Stimulated activated naive CD8-positive, alpha-beta T cell treated with anti-CD3 and anti-CD28 coated beads, Interleukin-15, amount 100 ng/mL, for 72 hours (primary cell): ENCODE measurements at regions not wholly inside any gene's neighbourhood (a gene's known extent, or its start where the extent isn't known, plus 50 kb on each side); places are given as distances from the start of the nearest gene placed in this dataset.

Experiments used
- ATAC-seq: fragments of 150-1000 bp; cut with Tn5 transposase; 2 replicates; pipeline ENCODE4 v1.10.0; 2021; ENCODE audit warnings: mild to moderate bottlenecking, moderate library complexity
- DNase-seq, 2 donors: peaks; one replicate each; pipeline ENCODE4 v3.0.0; 2021 to 2022
- H3K27ac Mint-ChIP-seq, 2 donors: one replicate each; pipeline ENCODE4 v1.8.0; 2022; ENCODE audit warnings: mild to moderate bottlenecking in 2 of 2, mixed read lengths in 2 of 2, moderate library complexity in 2 of 2
- H3K27me3 Mint-ChIP-seq: one replicate; pipeline ENCODE4 v1.8.0; 2022; ENCODE audit warnings: mixed read lengths
- H3K4me1 Mint-ChIP-seq: one replicate; pipeline ENCODE4 v1.8.0; 2022; ENCODE audit warnings: mild to moderate bottlenecking, mixed read lengths
- H3K4me3 Mint-ChIP-seq, 2 donors: one replicate each; pipeline ENCODE4 v1.8.0; 2022; ENCODE audit warnings: mild to moderate bottlenecking in 2 of 2, mixed read lengths in 2 of 2, moderate library complexity in 1 of 2
- H3K9me3 Mint-ChIP-seq, 2 donors: one replicate each; pipeline ENCODE4 v1.8.0; 2022; ENCODE audit warnings: mixed read lengths in 2 of 2

DNA sequence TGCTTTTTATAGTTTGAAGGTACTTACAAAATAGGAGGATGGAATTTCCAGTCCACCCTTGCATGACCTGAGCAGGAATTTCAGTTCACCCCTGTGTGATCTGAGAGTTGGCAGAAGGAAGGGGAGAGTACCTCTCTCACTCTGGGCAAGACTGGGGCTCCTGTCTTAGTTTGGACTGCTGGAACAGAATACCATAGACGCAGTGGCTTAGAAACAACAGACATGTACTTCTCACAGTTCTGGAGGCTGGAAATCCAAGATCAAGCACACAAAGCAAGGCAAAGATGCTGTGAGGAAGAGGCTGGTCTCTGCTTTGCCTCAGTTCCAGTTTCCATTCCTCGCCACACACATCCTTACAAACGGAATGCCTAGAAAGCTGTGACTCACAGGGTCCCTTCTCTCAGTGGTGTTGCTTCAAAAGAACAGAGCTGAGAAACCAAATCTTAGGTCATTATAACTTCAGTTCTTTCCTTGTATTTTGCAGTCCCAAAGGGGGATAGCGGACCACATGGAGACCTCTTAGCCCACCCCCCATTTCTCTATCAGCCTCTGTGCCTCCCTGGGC lies 108.8 kb upstream of the HAAO start:
- H3K4me1 Mint-ChIP-seq: peaks cover 9% of the 10 kb centered on the region

DNA sequence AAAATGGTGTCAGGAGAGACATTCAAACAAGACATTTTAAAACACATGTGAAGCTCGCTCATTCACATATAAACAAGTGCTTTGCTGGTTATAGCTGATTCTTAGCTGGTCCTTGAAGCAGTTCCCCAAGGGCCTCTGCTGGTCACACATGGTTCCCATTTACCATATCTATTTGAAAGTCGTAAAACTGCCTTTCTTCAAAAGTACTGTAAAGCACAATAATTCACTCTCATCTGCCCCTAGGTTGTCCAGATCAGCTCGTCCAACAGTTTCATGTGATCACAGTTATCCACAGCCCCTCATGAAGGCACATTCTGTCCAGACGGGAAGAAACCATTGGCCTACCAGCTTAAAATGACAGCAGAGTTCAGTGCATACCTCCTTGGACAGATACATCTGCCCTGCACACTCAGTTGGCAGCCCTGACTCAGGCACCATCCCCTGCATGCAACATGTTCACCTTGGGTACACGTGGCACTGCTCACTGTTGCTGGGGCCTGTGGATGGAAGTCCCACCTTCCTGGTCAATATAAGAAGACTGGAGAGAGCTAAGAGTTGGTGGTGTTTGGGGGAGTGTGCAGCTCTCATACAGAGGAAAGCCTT lies 108.0 kb upstream of the HAAO start:
- no peak for DNase-seq
- Mint-ChIP-seq H3K27me3 (peaks cover 6% of the 10 kb centered on the region), H3K4me3 (no peak overlapping the region), H3K9me3 (no peaks in the 10 kb centered on the region), H3K4me1 (peaks cover 9% of the 10 kb centered on the region), H3K27ac (no peak overlapping the region)
- ATAC-seq: no peak

More for the DNA sequence above, 108.8 kb upstream of the HAAO start:
- DNase-seq: no peak
- no peaks in the 10 kb centered on the region for H3K9me3 Mint-ChIP-seq
- peaks cover 13% of the 10 kb centered on the region for H3K27me3 Mint-ChIP-seq
- no peak overlapping the region for H3K4me3 Mint-ChIP-seq
- no peak for ATAC-seq
- H3K27ac Mint-ChIP-seq: no peak overlapping the region

DNA sequence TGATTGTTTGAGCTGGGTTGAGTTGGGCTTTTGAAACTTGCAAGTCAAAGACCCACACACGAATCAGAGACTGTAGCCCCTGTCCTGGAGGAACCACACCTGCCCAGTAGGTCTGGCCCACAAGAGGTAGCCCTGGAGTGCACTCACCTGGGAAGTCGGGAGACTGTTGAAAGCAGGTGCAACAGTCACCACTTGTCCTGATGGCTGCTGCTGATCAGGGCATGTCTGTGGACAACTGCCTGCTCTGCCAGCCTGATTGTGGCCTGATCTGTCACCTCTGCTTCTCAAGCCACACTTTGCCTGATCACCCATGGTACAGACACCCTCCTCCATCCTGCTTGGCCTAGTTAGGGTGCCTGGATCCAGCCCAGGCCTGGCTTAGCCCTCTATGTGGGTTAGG lies 105.0 kb upstream of the HAAO start:
- DNase-seq: no peak

DNA sequence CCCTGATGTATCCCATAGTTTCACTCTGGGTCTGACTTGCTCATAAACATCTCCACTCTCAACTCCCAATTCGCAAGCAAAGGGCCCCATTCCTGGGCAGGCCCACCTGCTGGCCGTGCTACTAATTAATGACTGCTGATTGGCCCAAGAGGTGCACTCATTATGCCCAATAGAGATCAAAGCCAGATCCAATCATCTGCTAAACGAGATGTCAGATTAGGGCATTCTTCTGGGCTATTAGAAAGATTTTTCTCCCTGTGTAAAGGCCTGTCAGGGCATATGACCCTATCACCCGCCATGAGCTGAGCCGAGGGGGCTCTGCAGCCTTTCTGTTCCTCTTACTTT lies 103.4 kb upstream of the HAAO start:
- no peak overlapping the region for H3K27ac Mint-ChIP-seq
- H3K4me1 Mint-ChIP-seq: no peaks in the 10 kb centered on the region
- H3K4me3 Mint-ChIP-seq: no peak overlapping the region
- DNase-seq (no peak), ATAC-seq (no peak)
- no peaks in the 10 kb centered on the region for H3K9me3 Mint-ChIP-seq
- H3K27me3 Mint-ChIP-seq: no peaks in the 10 kb centered on the region

More for the DNA sequence above, 105.0 kb upstream of the HAAO start:
- Mint-ChIP-seq H3K4me3 (no peak overlapping the region), H3K27me3 (no peaks in the 10 kb centered on the region), H3K9me3 (no peaks in the 10 kb centered on the region), H3K27ac (no peak overlapping the region), H3K4me1 (peaks cover 9% of the 10 kb centered on the region)
- ATAC-seq: no peak

DNA sequence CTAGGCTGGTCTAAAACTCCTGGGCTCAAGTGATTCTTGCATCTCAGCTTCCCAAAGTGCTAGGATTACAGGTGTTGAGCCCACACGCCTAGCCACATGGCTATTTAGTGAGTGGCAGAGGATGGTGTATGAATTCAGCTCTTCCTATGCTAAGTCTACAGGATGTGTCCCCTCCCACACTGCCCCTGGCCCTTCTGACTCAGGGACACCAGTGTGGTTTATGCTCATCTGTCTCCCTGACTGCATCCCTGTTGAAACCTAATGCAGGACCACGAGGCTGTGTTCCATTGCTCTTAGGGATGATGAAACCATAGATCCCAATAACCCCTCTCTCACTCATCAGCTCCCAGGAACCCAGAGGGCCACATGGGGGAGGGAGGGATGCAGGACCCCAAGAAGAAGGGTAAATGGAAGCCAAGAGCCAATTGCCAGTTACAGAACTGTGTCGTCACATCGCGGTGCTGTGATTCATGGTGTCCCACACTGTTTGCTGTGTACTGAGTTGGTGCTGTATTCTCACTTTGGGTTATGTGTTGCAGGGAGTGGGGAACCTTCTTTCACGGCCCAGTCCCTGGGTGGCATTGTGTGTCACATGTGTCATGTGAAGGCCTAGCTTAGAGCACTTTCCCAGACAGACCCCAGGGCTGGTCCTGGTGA lies 102.9 kb upstream of the HAAO start:
- DNase-seq (no peak), ATAC-seq (peak; percentile 53)
- no peaks in the 10 kb centered on the region for H3K27me3 Mint-ChIP-seq
- no peaks in the 10 kb centered on the region for H3K9me3 Mint-ChIP-seq
- H3K4me1 Mint-ChIP-seq: no peaks in the 10 kb centered on the region
- H3K27ac Mint-ChIP-seq: no peak overlapping the region
- H3K4me3 Mint-ChIP-seq: no peak overlapping the region

DNA sequence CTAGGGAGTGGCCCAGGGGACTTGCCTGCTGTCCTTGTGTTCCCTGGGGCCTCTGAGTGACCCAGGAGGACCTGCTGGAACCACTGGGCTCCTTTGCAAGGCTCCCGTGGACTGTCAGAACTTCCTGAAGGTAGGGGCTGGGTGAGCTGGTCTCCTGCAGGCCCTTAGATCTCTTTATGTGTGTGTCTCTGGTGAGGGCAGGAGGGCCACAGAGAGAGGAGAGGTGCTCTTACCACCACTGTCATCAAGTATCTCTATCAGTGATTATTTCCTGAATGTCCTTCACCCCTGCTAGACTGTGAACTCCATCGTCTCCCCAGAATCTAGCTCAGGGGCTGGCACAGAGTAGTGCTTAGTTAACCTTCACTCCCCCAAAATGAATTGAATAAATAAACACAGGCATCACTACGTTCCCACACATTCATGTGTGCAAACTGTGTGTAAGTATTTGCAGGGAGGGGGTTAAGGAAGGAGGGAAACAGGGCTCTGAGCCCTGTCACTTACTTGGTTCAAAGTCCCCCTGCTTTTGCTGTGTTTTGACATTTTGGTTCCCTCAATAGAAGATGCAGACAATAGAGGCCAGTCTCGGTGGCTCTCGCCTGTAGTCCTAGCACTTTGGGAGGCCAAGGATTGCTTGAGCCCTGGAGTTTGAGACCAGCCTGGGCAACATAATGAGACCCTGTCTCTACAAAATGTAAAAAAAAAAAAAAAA lies 100.8 kb upstream of the HAAO start:
- ATAC-seq (no peak), DNase-seq (no peak)
- Mint-ChIP-seq H3K4me1 (no peaks in the 10 kb centered on the region), H3K27me3 (no peaks in the 10 kb centered on the region), H3K9me3 (no peaks in the 10 kb centered on the region), H3K4me3 (no peak overlapping the region), H3K27ac (no peak overlapping the region)

DNA sequence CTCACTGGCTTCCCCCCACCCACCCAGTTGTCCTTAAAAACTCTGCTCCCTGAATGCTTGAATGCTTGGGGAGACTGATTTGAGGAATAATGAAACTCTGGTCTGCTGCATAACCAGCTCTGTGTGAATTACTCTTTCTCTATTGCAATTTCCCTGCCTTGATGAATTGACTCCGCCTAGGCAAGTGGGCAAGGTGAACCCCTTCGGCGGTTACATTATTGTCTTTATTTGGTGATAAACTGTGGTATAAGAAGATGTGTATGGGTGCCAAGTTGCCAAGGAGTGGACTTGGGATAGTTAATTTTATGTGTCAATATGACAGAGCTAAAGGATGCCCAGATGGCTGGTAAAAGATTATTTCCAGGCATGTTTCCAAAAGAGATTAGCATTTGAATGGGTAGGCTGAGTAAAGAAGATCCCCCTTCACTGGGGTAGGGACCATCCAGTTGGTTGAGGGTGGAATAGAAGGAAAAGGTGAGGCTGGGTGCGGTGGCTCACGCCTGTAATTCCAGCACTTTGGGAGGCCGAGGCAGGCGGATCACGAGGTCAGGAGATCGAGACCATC lies 98.5 kb upstream of the HAAO start:
- H3K9me3 Mint-ChIP-seq: no peaks in the 10 kb centered on the region
- DNase-seq: no peak
- H3K4me3 Mint-ChIP-seq: no peak overlapping the region
- ATAC-seq: no peak
- no peaks in the 10 kb centered on the region for H3K27me3 Mint-ChIP-seq
- H3K27ac Mint-ChIP-seq: peak overlapping the region in 1 of 2 donors; percentile 55
- H3K4me1 Mint-ChIP-seq: no peaks in the 10 kb centered on the region

DNA sequence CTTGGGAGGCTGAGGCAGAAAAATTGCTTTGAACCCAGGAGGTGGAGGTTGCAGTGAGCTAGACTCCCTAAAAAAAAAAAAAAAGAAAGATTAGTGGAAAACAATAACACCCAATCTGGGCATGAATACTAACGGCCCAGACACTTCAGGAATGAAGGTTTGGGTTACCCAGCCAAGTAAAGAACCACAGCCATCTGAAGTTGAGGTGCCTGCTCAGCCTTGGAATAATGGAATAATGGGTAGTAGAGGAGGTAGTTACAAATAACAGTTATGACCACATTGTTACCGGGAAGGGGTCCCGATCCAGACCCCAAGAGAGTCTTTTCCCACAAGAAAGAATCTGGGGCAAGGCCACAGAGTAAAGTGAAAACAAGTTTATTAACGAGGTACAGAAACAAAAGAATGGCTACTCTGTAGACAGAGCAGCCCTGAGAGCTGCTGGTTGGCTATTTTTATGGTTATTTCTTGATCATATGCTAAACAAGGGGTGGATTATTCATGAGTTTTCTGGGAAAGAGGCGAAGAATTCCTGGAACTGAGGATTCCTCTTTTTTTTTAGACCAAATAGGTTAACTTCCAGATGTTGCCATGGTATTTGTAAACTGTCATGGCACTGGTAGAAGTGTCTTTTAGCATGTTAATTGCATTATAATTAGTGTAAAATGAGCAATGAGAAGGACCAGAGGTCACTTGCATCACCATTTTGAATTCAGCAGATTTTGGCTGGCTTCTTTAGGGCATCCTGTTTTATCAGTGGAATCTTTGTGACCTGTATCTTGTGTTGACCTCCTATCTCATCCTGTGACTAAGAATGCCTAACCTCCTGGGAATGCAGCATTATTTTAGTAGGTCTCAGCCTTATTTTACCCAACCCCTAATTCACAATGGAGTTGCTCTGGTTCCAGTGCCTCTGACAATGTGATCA lies 96.2 kb upstream of the HAAO start:
- no peak for ATAC-seq
- peak overlapping the region in 1 of 2 donors; percentile 34 for H3K27ac Mint-ChIP-seq
- H3K4me3 Mint-ChIP-seq: no peak overlapping the region
- H3K27me3 Mint-ChIP-seq: no peaks in the 10 kb centered on the region
- no peak for DNase-seq
- no peaks in the 10 kb centered on the region for H3K9me3 Mint-ChIP-seq
- H3K4me1 Mint-ChIP-seq: no peaks in the 10 kb centered on the region

DNA sequence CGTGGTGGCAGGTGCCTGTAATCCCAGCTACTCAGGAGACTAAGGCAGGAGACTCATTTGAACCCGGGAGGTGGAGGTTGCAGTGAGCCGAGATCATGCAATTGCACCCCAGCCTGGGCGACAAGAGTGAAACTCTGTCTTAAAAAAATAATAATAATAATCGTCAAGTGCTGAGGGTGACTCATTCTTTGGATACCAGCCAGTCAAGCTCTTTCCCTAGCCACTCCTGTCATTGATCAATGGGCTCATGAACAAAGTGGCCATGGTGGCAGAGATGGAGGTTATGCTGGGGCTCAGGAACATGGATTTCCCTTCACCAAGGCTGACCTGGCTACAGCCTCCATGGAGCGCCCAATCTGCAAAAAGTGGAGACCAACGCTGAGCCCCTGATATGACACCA lies 94.5 kb upstream of the HAAO start:
- Mint-ChIP-seq H3K4me1 (peaks cover 7% of the 10 kb centered on the region), H3K4me3 (no peak overlapping the region), H3K9me3 (no peaks in the 10 kb centered on the region), H3K27ac (no peak overlapping the region), H3K27me3 (no peaks in the 10 kb centered on the region)
- DNase-seq (no peak), ATAC-seq (no peak)

DNA sequence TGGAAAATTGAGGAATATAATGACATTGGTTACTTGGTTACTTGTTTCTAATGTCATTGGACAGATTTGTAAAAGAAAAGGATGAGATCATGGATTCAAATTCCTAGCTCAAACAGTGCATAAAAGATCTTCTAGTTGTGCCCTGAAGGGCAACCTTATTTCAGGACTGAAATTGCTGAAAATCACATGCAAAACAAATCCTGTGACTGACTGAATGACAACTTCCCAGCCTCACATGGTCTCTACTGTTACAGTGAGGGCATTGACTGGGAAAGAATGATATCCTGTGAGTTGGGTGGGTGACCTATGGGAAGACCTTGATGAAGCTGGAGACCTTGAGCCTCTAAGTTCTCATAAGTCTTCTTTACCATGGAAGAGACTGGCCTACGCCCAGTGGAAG lies 90.4 kb upstream of the HAAO start:
- H3K4me1 Mint-ChIP-seq: peaks cover 37% of the 10 kb centered on the region
- no peak overlapping the region for H3K4me3 Mint-ChIP-seq

DNA sequence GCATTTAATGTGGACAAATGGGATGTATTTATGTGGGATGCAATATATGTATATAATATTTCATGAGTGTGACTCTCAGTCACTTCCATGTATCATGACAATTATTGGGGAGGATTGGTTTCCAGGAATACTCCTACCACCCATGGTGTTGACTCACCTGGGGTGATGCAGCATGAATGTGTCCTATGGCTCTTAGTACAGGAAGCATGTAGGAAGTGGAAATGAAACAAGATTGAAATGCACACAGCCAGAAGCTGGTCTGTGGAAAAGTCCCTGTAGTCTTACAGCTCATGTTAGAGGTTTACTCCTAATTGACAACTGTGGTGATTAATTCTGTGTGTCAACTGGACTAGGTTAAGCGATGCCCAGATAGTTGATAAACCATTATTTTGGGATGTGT lies 89.3 kb upstream of the HAAO start:
- no peak overlapping the region for H3K4me3 Mint-ChIP-seq
- ATAC-seq (peak; percentile 47), DNase-seq (no peak)
- H3K4me1 Mint-ChIP-seq: peaks cover 37% of the 10 kb centered on the region
- H3K27ac Mint-ChIP-seq: no peak overlapping the region
- H3K9me3 Mint-ChIP-seq: no peaks in the 10 kb centered on the region
- H3K27me3 Mint-ChIP-seq: no peaks in the 10 kb centered on the region

More for the DNA sequence above, 90.4 kb upstream of the HAAO start:
- ATAC-seq (no peak), DNase-seq (no peak)
- H3K27me3 Mint-ChIP-seq: no peaks in the 10 kb centered on the region
- H3K9me3 Mint-ChIP-seq: no peaks in the 10 kb centered on the region
- H3K27ac Mint-ChIP-seq: no peak overlapping the region

DNA sequence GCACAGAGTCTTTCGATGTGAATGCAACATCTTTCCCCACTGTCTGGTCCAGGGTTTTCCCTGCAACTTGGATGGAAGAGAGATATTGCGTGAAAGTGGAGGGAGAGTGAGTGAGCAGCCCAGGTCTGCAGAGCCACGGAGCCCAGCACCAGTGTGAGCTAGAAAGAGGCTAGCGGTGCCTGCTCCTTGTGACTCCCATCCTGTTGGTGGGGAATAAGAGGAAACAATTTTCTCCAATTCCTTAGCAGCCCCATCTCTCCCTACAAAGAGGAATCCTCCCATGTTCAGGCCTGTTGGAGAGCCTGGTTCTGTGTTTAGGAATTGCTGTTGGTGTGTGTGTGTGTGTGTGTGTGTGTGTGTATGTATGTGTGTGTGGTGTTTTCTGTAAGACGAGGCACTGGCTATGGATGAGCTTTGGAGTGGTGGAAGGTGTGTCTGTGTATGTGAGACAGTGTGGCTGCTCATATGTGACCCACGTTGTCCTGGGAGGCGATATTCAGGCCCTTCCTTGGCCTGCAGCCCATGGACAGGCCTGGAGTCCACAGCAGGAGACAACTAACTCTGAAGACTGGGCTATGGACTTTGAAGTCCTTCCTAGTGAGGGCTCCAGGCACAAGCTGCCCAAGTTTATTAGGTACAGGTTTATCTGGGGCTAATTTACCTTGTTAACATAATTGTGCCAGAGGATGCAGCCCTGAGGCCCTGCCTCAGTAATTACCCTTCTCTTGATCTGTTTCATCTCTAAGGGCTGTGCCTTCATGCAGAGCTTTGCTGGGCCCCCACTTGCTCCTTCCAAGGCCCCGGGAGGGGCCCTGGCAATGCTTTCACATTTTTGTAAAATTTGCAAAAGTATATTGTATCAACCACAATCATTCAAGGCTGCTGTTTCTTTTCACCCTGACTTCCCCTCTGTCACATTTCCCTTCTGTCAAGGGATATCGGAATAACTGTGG lies 88.6 kb upstream of the HAAO start:
- Mint-ChIP-seq H3K27me3 (no peaks in the 10 kb centered on the region), H3K27ac (no peak overlapping the region), H3K4me3 (no peak overlapping the region), H3K9me3 (no peaks in the 10 kb centered on the region), H3K4me1 (peaks cover 37% of the 10 kb centered on the region)
- ATAC-seq (no peak), DNase-seq (no peak)

DNA sequence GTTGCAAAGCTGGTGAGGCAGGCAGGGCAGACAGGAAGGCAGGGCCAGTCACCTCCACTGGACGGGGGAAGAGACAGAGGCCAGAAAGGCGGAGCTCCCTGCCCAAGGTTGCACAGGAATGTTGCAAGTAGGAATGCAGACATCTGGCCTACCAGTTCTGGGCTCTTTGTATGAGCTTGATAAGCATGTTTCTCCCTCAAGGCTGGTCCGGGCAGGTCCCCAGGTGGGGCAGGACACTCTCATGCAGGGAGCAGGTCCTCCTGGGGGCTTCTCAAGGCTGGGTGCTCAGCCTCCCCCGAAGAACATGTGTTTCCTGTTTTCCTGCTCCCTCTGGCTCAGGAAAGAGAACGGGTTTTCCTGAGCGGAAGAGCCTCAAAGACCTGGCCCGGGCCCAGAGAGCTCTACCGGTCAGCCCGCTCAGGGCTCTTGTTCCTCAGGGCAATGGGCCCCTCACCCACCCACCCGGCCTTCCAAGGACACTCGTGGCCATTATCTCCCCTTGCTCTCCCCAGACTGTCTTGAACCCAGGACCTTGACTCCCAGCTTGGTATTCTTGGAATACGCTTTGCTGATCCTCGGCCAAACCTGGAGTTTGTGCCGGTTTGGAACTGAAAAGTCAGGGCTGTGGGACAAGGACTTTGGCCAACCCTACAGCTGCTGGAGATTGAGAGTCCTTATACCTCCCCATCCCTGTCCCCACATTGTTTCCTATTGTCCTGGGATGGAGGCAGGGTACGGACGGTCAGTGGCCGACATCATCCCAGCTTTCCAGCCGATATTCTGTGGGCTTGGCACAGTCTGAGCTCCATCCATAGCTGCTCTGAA lies 87.7 kb upstream of the HAAO start:
- ATAC-seq (no peak), DNase-seq (no peak)
- H3K4me1 Mint-ChIP-seq: peaks cover 37% of the 10 kb centered on the region
- H3K27me3 Mint-ChIP-seq: no peaks in the 10 kb centered on the region
- H3K9me3 Mint-ChIP-seq: no peaks in the 10 kb centered on the region
- H3K27ac Mint-ChIP-seq: peak overlapping the region; percentile 64 to 65
- H3K4me3 Mint-ChIP-seq: no peak overlapping the region
